ENCODE measurements at regions not wholly inside any gene's neighbourhood (a gene's known extent, or its start where the extent isn't known, plus 50 kb on each side); places are given as distances from the start of the nearest gene placed in this dataset.

DNA sequence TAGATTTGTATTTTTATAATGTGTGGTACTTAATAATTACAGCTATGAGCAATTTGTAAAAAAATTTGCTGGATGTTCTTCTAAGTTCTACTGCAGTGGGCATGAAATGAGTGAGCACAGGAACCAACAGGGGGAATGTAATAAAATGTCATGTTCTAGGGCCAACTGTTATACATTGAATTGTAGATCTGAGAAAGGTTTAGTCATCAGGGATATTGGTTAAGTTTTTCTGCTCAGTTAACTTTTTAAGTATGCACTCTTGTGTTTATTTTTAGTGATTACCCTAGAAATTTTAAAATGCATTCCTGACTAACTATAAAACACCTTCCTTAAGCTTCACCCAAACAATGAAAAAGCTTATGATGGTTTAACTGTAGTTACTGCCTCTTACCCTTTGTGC is 101.8 kb downstream of the CAND1 start:
- TF ChIP-seq, protein P1, sequence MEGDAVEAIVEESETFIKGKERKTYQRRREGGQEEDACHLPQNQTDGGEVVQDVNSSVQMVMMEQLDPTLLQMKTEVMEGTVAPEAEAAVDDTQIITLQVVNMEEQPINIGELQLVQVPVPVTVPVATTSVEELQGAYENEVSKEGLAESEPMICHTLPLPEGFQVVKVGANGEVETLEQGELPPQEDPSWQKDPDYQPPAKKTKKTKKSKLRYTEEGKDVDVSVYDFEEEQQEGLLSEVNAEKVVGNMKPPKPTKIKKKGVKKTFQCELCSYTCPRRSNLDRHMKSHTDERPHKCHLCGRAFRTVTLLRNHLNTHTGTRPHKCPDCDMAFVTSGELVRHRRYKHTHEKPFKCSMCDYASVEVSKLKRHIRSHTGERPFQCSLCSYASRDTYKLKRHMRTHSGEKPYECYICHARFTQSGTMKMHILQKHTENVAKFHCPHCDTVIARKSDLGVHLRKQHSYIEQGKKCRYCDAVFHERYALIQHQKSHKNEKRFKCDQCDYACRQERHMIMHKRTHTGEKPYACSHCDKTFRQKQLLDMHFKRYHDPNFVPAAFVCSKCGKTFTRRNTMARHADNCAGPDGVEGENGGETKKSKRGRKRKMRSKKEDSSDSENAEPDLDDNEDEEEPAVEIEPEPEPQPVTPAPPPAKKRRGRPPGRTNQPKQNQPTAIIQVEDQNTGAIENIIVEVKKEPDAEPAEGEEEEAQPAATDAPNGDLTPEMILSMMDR (IDR thresholded peaks at IDR 0.05; ENCODE audit: low read length): no peak
- no peak for TF ChIP-seq EZH2 (IDR thresholded peaks at IDR 0.05; ENCODE audit: borderline replicate concordance, low read length)
